ENCODE measurements at regions not wholly inside any gene's neighbourhood (a gene's known extent, or its start where the extent isn't known, plus 50 kb on each side); places are given as distances from the start of the nearest gene placed in this dataset.

DNA sequence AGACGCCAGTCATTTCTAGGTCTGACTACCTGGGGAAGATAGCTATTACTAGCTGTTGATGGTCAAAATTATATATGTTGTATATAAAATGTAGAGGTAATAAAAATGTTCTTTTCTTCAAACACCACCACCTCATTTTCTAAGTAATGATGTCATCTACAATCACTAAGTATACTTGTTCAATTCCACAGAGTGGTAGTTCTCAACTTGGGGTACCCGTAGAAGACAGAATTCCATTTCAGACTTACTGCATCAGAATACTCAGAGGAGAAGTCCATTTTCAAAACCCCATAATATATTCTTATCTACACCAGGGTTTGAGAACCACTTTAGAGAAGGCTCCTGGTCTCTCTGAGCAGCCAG is 191.9 kb downstream of the PTN start:
- CTCF ChIA-PET = no interaction called here
- Histone ChIP-seq H3K4me1 (ENCODE audit: insufficient read depth, low read length, poor library complexity, severe bottlenecking) (no peaks in the 10 kb centered on the region), H3K4me3 (ENCODE audit: low read depth, low read length, poor library complexity, severe bottlenecking) (no peak overlapping the region), H3K9me3 (ENCODE audit: low read depth, low read length, poor library complexity, severe bottlenecking) (no peaks in the 10 kb centered on the region), H3K27me3 (replicated peaks; ENCODE audit: insufficient read depth, low read depth, low read length, poor library complexity) (no peaks in the 10 kb centered on the region), H3K27ac (ENCODE audit: low read depth, low read length, poor library complexity, severe bottlenecking) (no peak overlapping the region), H3K36me3 (ENCODE audit: insufficient read depth, low read length, poor library complexity, severe bottlenecking) (no peaks in the 10 kb centered on the region)
- BruUV-seq (replicated peaks) = no TSS peak
- TF ChIP-seq, protein P1, sequence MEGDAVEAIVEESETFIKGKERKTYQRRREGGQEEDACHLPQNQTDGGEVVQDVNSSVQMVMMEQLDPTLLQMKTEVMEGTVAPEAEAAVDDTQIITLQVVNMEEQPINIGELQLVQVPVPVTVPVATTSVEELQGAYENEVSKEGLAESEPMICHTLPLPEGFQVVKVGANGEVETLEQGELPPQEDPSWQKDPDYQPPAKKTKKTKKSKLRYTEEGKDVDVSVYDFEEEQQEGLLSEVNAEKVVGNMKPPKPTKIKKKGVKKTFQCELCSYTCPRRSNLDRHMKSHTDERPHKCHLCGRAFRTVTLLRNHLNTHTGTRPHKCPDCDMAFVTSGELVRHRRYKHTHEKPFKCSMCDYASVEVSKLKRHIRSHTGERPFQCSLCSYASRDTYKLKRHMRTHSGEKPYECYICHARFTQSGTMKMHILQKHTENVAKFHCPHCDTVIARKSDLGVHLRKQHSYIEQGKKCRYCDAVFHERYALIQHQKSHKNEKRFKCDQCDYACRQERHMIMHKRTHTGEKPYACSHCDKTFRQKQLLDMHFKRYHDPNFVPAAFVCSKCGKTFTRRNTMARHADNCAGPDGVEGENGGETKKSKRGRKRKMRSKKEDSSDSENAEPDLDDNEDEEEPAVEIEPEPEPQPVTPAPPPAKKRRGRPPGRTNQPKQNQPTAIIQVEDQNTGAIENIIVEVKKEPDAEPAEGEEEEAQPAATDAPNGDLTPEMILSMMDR (conservative IDR thresholded peaks at IDR 0.05; ENCODE audit: low read depth, low read length) = no peak
- no peak for TF ChIP-seq EZH2 (IDR thresholded peaks at IDR 0.05; ENCODE audit: borderline replicate concordance, low read depth, low read length, poor library complexity, severe bottlenecking)
- POLR2A ChIA-PET (ENCODE audit: low non-redundant PET) = no interaction called here
- intact Hi-C loops (cut with micrococcal nuclease; ENCODE audit: unreplicated experiment) = no loop called here
- no peak for DNase-seq (ENCODE audit: low spot score)

DNA sequence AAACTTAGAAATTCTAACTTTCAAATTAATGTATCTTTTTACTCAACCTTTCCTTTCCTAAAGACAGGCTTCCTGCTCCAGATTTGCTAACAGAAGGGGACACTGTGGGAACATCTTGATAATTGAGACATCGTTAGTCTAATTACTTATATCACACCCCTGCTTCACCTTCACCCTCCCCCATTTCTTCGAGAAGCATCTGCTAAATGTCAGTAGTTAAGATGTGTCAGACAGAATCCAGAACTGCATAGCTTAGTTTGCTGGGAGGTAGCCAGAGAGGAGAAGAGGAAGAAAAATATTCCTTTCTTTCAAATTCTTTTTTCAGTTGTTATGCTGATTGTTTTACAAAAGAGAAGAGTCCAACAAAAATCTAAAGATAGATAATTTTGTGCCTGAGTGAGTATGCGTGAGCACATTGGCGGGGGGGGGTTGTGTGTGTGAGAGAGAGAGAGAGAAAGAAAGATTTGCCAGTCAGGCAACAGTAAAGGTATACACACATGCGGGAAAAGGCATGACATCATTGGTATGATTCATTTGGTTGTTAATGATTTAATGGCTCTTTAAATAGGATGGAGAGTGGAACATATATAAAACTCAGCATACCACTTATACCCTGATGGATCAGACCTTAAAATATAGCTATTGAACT is 192.4 kb downstream of the PTN start:
- Histone ChIP-seq H3K4me1 (ENCODE audit: insufficient read depth, low read length, poor library complexity, severe bottlenecking) (no peaks in the 10 kb centered on the region), H3K4me3 (ENCODE audit: low read depth, low read length, poor library complexity, severe bottlenecking) (no peak overlapping the region), H3K27ac (ENCODE audit: low read depth, low read length, poor library complexity, severe bottlenecking) (no peak overlapping the region), H3K36me3 (ENCODE audit: insufficient read depth, low read length, poor library complexity, severe bottlenecking) (no peaks in the 10 kb centered on the region), H3K9me3 (ENCODE audit: low read depth, low read length, poor library complexity, severe bottlenecking) (no peaks in the 10 kb centered on the region), H3K27me3 (replicated peaks; ENCODE audit: insufficient read depth, low read depth, low read length, poor library complexity) (no peaks in the 10 kb centered on the region)
- no peak for DNase-seq (ENCODE audit: low spot score)
- ChIA-PET POLR2A (ENCODE audit: low non-redundant PET) (no interaction called here), CTCF (no interaction called here)
- TF ChIP-seq, protein P1 (conservative IDR thresholded peaks at IDR 0.05; ENCODE audit: low read depth, low read length) = no peak
- no peak for TF ChIP-seq EZH2 (IDR thresholded peaks at IDR 0.05; ENCODE audit: borderline replicate concordance, low read depth, low read length, poor library complexity, severe bottlenecking)
- BruUV-seq (replicated peaks) = no TSS peak
- intact Hi-C loops (cut with micrococcal nuclease; ENCODE audit: unreplicated experiment) = no loop called here

DNA sequence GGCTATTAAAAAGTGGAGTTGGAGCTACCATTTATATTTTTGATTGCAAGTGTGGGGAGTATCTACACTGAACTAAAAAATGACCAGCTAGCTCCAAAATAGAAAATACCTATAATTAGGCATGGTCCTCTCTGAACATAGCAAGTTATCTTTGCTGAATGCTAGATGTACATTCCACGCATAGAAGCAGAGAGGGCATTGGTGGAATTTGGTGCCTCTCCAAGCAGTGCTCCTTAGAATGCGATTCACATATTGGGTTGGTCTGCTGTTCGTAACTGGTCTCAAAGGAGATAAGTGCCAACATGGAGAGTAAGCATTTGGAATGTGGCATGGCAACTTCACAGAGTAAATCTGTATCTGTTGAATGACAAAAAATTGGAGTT is 196.2 kb downstream of the PTN start:
- H3K9me3 ChIP-seq (ENCODE audit: low read depth, low read length, poor library complexity, severe bottlenecking) = no peaks in the 10 kb centered on the region
- H3K4me3 ChIP-seq (ENCODE audit: low read depth, low read length, poor library complexity, severe bottlenecking) = no peak overlapping the region
- H3K4me1 ChIP-seq (ENCODE audit: insufficient read depth, low read length, poor library complexity, severe bottlenecking) = no peaks in the 10 kb centered on the region
- no peak for TF ChIP-seq EZH2 (IDR thresholded peaks at IDR 0.05; ENCODE audit: borderline replicate concordance, low read depth, low read length, poor library complexity, severe bottlenecking)
- TF ChIP-seq, protein P1 (conservative IDR thresholded peaks at IDR 0.05; ENCODE audit: low read depth, low read length) = no peak
- ChIA-PET CTCF (no interaction called here), POLR2A (ENCODE audit: low non-redundant PET) (no interaction called here)
- no peak for DNase-seq (ENCODE audit: low spot score)
- no peak overlapping the region for H3K27ac ChIP-seq (ENCODE audit: low read depth, low read length, poor library complexity, severe bottlenecking)
- intact Hi-C loops (cut with micrococcal nuclease; ENCODE audit: unreplicated experiment) = no loop called here
- no peaks in the 10 kb centered on the region for H3K36me3 ChIP-seq (ENCODE audit: insufficient read depth, low read length, poor library complexity, severe bottlenecking)
- no peaks in the 10 kb centered on the region for H3K27me3 ChIP-seq (replicated peaks; ENCODE audit: insufficient read depth, low read depth, low read length, poor library complexity)
- BruUV-seq (replicated peaks) = no TSS peak

Measured in A673 (cell line).